Sigmoid colon (tissue), 6 donors: ENCODE measurements at regions not wholly inside any gene's neighbourhood (a gene's known extent, or its start where the extent isn't known, plus 50 kb on each side); places are given as distances from the start of the nearest gene placed in this dataset.

ENCODE experiments used
- DNase-seq: peaks from one replicate; pipeline ENCODE4 v3.0.0-alpha.2; 2019
- H3K27ac ChIP-seq, 4 donors: fragments of 200-600 bp; sonication (generic); one replicate each; pipeline ENCODE4 v1.5.1; 2016 to 2019; ENCODE audit warnings: mild to moderate bottlenecking in 1 of 4
- H3K27me3 ChIP-seq, 3 donors: fragments of 200-600 bp; sonication (generic); one replicate each; pipeline ENCODE4 v1.5.1; 2019; ENCODE audit warnings: mild to moderate bottlenecking in 1 of 3
- H3K36me3 ChIP-seq, 4 donors: fragments of 200-600 bp; sonication (generic); one replicate each; pipeline ENCODE4 v1.5.1; 2016 to 2019
- H3K4me1 ChIP-seq, 4 donors: fragments of 200-600 bp; sonication (generic); one replicate each; pipeline ENCODE4 v1.5.1; 2017 to 2019
- H3K4me3 ChIP-seq, 4 donors: fragments of 200-600 bp; sonication (generic); one replicate each; pipeline ENCODE4 v1.5.1; 2017 to 2019; ENCODE audit warnings: mild to moderate bottlenecking in 2 of 4, moderate library complexity in 1 of 4
- H3K9me3 ChIP-seq, 4 donors: fragments of 200-600 bp in 3 of 4; sonication (generic) in 3 of 4; one replicate each; pipeline versions ENCODE4 v1.5.1 to v1.6.1; 2013 to 2019
- EP300 ChIP-seq, 4 donors: sonication (generic); formaldehyde crosslinking; IDR thresholded peaks; one replicate each; pipeline ENCODE4 v1.6.1; 2017; ENCODE audit warnings: antibody characterized with exemption in 4 of 4
- POLR2A ChIP-seq, 2 donors: fragments of 450-650 bp; IDR thresholded peaks; one replicate each; pipeline ENCODE4 v1.6.1; 2016; ENCODE audit warnings: antibody characterized with exemption in 2 of 2, mild to moderate bottlenecking in 2 of 2, moderate library complexity in 2 of 2
- POLR2AphosphoS5 ChIP-seq, 4 donors: sonication (generic); formaldehyde crosslinking; IDR thresholded peaks; one replicate each; pipeline ENCODE4 v1.6.1; 2017; ENCODE audit warnings: antibody characterized with exemption in 4 of 4
- WGBS, 2 donors: extraction: QIAGEN DNeasy Blood & Tissue Kit; methylation state at CpG; one replicate each; pipeline ENCODE4 v1.1.7; 2013; 5-methylcytosine and 5-hydroxymethylcytosine counted together
- intact Hi-C: fragments of 100-400 bp; cut with DNase I; formaldehyde crosslinking; loops from one replicate; pipeline ENCODE4 v1.15.1; 2023
- TF ChIP-seq, protein P1 (sequence below), 4 experiments: fragments of 450-650 bp in 3 of 4; fragments of 200-600 bp in 1 of 4; IDR thresholded peaks; one replicate each; pipeline ENCODE4 v1.5.1; 2016 to 2019; ENCODE audit warnings: antibody characterized with exemption in 4 of 4, mild to moderate bottlenecking in 3 of 4, moderate library complexity in 2 of 4
- donor health status: healthy with polysubstance abuse.
- donor health status: healthy.

DNA sequence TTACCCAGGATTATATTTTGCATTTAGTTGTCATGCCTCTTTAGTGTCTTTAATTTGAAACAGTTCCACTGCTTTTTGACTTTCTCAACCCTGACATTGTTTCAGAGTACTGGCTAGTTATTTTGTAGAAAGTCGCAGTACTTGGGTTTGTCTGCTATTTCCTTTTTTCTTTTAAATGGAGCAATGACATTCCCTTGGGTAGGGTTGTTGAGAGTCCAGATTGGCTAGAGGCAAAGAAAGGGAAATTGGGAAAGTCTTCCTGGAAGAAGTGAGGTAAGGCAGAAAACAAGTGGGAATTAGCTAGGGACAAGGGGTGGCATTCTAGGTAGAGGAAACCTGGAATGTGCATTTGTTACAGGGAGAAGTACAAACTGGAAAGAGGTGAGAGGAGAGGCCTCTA, 245.9 kb downstream of the EMP1 start:
- DNase-seq, result no peak
- peaks cover 0 to 11% (median 0%) of the 10 kb centered on the region in 4 donors for H3K4me1 ChIP-seq
- H3K4me3 ChIP-seq, result no peak overlapping the region
- TF ChIP-seq POLR2AphosphoS5 (IDR thresholded peaks at IDR 0.05), result no peak
- TF ChIP-seq EP300 (IDR thresholded peaks at IDR 0.05), result no peak
- TF ChIP-seq POLR2A (IDR thresholded peaks at IDR 0.05), result no peak
- H3K27me3 ChIP-seq, result no peaks in the 10 kb centered on the region
- no peaks in the 10 kb centered on the region for H3K9me3 ChIP-seq
- no peak overlapping the region for H3K27ac ChIP-seq
- 86 to 95% methylated on average over 1 of the region's 1 CpG for WGBS, 2 donors
- no peaks in the 10 kb centered on the region for H3K36me3 ChIP-seq
- intact Hi-C loops, result no loop called here

DNA sequence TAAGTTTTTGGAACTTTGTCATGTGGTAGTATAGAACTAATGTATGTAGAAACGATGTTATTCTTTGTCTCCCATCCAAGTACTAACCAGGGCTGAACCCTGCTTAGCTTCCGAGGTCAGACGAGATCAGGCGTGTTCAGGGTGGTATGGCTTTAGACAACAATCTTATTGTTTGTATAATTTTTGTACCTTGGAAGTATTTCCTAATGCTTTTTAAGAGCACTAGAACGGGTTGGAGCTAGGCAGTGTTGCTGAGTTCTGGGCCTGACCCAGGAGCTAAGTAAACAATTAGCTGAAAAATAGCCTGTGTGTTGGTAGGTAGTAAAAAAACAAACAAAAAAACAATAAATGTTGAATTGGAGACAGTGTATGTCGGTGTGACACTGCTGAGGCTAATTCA, 244.3 kb downstream of the EMP1 start:
- Histone ChIP-seq H3K4me1 (peaks cover 0 to 18% (median 11%) of the 10 kb centered on the region in 4 donors), H3K9me3 (no peaks in the 10 kb centered on the region), H3K4me3 (no peak overlapping the region), H3K27me3 (no peaks in the 10 kb centered on the region), H3K36me3 (no peaks in the 10 kb centered on the region), H3K27ac (no peak overlapping the region)
- 74 to 81% methylated on average over 6 of the region's 6 CpGs for WGBS, 2 donors
- DNase-seq, result no peak
- intact Hi-C loops, result no loop called here
- TF ChIP-seq, protein P1, sequence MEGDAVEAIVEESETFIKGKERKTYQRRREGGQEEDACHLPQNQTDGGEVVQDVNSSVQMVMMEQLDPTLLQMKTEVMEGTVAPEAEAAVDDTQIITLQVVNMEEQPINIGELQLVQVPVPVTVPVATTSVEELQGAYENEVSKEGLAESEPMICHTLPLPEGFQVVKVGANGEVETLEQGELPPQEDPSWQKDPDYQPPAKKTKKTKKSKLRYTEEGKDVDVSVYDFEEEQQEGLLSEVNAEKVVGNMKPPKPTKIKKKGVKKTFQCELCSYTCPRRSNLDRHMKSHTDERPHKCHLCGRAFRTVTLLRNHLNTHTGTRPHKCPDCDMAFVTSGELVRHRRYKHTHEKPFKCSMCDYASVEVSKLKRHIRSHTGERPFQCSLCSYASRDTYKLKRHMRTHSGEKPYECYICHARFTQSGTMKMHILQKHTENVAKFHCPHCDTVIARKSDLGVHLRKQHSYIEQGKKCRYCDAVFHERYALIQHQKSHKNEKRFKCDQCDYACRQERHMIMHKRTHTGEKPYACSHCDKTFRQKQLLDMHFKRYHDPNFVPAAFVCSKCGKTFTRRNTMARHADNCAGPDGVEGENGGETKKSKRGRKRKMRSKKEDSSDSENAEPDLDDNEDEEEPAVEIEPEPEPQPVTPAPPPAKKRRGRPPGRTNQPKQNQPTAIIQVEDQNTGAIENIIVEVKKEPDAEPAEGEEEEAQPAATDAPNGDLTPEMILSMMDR (IDR thresholded peaks at IDR 0.05), result no peak
- no peak for TF ChIP-seq POLR2AphosphoS5 (IDR thresholded peaks at IDR 0.05)
- no peak for TF ChIP-seq POLR2A (IDR thresholded peaks at IDR 0.05)
- no peak for TF ChIP-seq EP300 (IDR thresholded peaks at IDR 0.05)

DNA sequence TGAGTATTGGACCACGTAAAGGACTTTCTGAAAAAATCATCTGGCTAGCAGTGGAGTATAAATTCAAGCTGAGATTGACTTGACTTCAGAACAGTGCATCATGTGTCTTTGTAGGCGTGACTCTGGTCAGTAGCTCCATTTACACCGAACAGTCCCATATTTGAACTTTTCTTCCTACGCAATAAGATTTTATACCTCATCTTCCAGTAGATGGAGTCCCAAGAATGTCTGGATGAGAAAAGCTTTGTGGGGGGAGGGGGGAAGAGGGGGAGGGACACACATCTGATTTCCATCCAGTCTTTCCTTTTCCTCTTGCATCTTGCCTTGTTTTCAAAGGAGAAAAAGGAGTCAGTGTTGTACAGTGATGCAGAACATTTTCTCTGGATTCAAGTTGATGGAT, 241.0 kb downstream of the EMP1 start:
- WGBS, 2 donors, result 90 to 93% methylated on average over 4 of the region's 4 CpGs
- Histone ChIP-seq H3K9me3 (no peaks in the 10 kb centered on the region), H3K36me3 (no peaks in the 10 kb centered on the region), H3K27me3 (no peaks in the 10 kb centered on the region), H3K27ac (no peak overlapping the region), H3K4me3 (no peak overlapping the region), H3K4me1 (peaks cover 0 to 12% (median 9%) of the 10 kb centered on the region in 4 donors)
- TF ChIP-seq POLR2A (IDR thresholded peaks at IDR 0.05), result no peak
- TF ChIP-seq EP300 (IDR thresholded peaks at IDR 0.05), result no peak
- TF ChIP-seq, protein P1 (IDR thresholded peaks at IDR 0.05), result no peak
- TF ChIP-seq POLR2AphosphoS5 (IDR thresholded peaks at IDR 0.05), result no peak
- DNase-seq, result no peak
- intact Hi-C loops, result no loop called here

- 88 to 89% methylated on average over 11 of the region's 11 CpGs for WGBS, 2 donors
- no peak for DNase-seq
Measured at GRCh38 chr12:13436696-13437391, 240.3 kb downstream of the EMP1 start.

GRCh38 chr12:13436182-13436581, 239.7 kb downstream of the EMP1 start:
- intact Hi-C loops, result no loop called here
- Histone ChIP-seq H3K27me3 (no peaks in the 10 kb centered on the region), H3K4me3 (no peak overlapping the region), H3K4me1 (peaks cover 0 to 12% (median 10%) of the 10 kb centered on the region in 4 donors), H3K9me3 (no peaks in the 10 kb centered on the region), H3K27ac (no peak overlapping the region), H3K36me3 (no peaks in the 10 kb centered on the region)
- WGBS, 2 donors, result 51 to 66% methylated on average over 2 of the region's 2 CpGs
- DNase-seq, result no peak
- no peak for TF ChIP-seq POLR2A (IDR thresholded peaks at IDR 0.05)
- TF ChIP-seq POLR2AphosphoS5 (IDR thresholded peaks at IDR 0.05), result peak in 2 of 4 donors; percentile 39 to 47

More at GRCh38 chr12:13436696-13437391, 240.3 kb downstream of the EMP1 start:
- no peak overlapping the region for H3K27ac ChIP-seq
- peaks cover 0 to 12% (median 9%) of the 10 kb centered on the region in 4 donors for H3K4me1 ChIP-seq
- H3K4me3 ChIP-seq, result no peak overlapping the region
- intact Hi-C loops, result no loop called here
- TF ChIP-seq EP300 (IDR thresholded peaks at IDR 0.05) (no peak), POLR2A (IDR thresholded peaks at IDR 0.05) (no peak), POLR2AphosphoS5 (IDR thresholded peaks at IDR 0.05) (no peak)
- TF ChIP-seq, protein P1 (IDR thresholded peaks at IDR 0.05), result no peak
- no peaks in the 10 kb centered on the region for H3K36me3 ChIP-seq
- H3K27me3 ChIP-seq, result no peaks in the 10 kb centered on the region
- no peaks in the 10 kb centered on the region for H3K9me3 ChIP-seq
